ENCODE measurements at regions not wholly inside any gene's neighbourhood (a gene's known extent, or its start where the extent isn't known, plus 50 kb on each side); places are given as distances from the start of the nearest gene placed in this dataset.

DNA sequence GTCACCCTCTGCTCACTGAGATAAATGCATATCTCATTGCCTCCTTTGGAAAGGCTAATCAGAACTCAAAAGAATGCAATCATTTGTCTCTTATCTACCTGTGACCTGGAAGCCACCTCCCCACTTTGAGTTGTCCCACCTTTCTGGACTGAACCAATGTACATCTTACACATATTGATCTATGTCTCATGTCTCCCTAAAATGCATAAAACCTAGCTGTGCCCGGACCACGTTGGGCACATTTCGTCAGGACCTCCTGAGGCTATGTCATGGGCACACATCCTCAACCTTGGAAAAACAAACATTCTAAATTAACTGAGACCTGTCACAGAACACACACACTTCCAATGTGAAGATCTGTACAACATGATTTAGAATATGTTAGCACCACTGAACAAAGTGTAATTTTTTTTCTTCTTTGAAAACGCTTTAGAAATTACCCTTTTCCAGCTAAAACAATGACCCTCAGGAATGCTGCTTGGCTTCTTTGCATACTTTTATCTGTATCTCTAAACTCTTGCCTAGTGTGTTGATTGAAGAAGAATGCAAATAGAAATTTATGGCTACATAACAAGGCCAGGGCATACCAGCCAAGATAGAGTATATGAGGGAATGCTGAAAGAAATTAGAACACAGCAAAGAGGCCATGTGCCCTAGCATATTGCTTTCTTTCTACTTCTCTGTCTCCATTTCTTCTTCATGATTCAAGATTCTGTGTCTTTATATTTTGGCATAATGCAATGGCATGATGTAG lies 84.6 kb upstream of the DST start:
- TF ChIP-seq POLR2A (IDR thresholded peaks at IDR 0.05; ENCODE audit: low read length) (no peak), GATA1 (IDR thresholded peaks at IDR 0.05; ENCODE audit: low read depth, low read length) (no peak)

Measured in erythroblast (primary cell).